ENCODE measurements at regions not wholly inside any gene's neighbourhood (a gene's known extent, or its start where the extent isn't known, plus 50 kb on each side); places are given as distances from the start of the nearest gene placed in this dataset.

DNA sequence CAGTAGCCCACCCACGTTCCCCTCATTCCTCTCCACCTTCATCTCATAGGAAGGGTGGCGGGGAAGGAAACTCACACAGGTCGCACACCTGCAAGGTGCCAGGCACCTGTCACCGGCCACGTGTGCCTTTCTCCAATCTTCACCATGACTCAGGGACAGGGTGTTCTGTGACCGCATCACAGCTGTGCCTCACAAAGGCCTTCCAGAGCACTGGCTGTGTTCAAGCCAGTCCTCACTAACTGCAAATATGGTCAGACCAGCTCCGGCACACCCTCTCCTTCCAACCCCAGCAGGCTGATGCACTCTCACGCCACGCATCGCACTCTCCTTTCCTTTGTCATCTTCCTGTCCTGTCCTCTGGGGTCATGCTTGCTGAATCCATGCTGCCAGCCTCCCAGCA, 415.9 kb downstream of the IRS2 start:
- no peak for DNase-seq (ENCODE audit: low spot score)

DNA sequence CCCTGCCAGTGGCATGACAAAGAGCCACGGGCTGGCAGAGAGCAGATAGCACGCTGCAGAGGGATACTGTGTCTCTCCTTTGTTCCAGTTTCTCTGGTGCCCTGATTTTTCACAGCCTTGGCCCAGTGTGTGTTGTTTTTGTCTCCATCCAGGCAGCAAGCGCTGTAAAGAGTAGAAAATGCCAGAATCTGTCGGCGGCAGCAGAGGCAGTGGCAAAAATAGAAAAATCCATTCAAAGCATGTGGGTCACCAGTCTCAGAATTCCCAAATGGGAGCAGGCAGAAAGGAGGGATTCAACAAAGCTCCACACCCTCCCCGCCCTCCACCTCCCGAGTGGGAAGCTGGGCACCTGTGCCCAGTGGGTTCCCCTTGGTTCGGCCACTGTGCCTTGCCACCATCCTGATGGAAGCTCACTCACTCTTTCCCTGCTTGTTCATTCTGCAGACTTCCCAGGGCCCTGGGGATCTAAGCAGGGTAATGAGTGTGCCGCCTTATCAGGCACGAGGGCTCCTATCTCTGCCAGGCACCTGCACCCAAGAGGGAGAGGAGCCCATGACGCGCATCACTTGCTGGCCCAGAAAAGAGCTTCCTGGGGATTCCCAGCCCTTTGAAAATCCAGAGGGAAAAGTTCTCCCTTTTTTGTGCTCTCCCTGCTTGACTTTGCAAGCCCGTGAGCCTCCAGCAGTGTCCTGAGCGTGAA, 416.9 kb downstream of the IRS2 start:
- DNase-seq (ENCODE audit: low spot score) = no peak

DNA sequence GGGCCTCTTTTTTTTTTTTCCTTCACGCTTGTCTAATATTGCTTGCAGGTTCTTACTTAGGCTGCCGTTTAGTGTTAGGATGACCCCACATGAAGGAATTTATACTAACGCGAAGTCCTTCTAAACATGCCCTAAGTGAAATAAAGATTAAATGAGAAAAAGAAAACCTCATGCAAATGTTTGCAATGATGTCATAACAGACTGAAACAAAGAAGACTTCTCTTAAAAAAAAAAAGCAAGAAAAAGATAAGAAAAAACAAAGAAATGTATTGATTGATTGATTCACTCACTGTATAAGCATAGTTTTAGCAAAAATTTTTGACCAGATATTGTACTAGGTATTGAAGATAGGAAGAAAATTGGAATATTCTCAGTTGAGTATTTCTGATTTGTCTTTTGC, 418.2 kb downstream of the IRS2 start:
- DNase-seq (ENCODE audit: low spot score) = no peak

DNA sequence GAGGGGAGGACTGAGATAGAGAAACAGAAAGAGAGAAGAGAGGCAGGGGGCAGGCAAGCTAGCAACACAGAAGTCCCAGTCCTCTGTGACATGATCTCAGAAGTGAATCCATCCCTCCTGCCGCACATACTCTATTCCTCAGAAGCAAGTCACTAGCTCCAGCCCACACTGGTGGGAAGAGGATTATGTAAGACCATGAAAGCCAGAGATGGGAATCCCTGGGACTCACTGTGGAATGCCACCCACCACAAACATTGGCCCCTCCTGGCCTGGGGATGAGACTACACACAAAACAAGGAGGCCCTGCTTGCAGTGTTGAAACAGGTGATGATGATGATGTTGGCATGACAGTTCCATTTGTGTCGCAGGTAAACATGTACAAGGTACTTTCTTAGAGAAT, 419.9 kb downstream of the IRS2 start:
- no peak for DNase-seq (ENCODE audit: low spot score)

DNA sequence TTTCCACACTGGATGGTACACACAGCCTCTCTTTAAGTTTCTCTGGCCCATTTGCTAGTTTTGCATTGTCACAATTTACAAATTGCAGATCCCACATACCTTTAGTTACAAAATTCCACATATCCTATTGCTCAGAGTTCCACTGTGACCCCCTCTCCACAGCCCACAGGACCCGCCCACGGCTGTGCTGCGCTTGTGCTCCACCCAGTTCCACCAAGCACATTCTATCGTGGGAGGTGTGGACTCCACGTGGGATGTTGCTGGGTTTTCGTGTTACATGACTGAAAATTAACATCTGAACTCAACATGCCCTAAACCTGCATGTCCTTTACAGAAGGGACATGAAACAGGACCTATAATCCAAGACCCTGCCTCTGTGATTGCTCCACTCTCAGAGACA, 423.0 kb downstream of the IRS2 start:
- DNase-seq (ENCODE audit: low spot score) = no peak

DNA sequence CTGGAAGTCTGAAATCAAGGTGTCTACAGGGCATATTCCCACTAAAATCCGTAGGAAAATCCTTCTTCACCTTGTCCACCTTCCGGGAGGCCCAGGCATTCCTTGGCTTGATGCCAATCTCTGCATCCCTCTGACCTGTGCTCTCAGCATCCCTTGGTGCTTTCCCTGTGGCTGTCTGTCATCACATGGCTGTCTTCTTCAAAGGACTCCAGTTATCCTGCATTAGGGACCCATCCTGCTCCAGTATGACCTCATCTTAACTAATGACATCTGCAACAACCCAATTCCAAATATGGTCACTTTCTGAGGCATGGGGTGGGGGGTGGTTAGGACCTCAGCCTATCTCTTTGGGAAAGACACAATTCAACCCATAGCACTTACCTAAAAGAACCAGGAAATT, 423.8 kb downstream of the IRS2 start:
- DNase-seq (ENCODE audit: low spot score) = no peak

DNA sequence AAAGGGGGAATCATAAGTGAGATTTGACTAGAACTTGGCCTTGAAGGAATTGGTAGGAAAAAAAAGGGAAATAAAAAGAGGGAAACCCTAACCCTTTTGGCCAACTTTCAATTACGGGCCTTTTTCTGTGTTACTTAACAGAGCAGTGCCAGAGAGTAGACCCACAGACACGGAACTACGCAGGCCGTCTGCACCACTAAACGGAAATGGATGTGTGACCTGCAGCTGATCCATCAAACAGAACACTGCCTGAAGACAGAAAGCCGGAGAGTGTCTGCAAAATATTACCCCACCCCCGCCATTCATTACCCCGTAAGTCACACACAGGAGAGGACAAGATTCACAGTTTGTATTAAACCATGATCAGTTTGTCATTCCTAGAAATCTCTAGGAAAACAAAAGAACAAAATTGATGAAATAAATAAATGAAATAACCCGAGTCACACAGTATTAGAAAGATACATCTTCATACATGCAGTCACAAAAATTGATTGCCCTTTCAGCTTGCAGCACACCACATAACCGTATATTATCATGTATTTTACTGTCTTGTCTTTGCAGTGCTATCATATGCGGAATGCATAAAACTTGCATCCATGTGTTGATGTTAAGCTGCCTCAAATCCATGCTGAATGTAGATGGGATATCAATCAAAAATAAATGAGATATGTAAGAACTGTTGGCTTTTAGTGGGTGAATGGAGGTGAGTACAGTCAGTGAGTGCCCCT, 424.7 kb downstream of the IRS2 start:
- DNase-seq (ENCODE audit: low spot score) = no peak

DNA sequence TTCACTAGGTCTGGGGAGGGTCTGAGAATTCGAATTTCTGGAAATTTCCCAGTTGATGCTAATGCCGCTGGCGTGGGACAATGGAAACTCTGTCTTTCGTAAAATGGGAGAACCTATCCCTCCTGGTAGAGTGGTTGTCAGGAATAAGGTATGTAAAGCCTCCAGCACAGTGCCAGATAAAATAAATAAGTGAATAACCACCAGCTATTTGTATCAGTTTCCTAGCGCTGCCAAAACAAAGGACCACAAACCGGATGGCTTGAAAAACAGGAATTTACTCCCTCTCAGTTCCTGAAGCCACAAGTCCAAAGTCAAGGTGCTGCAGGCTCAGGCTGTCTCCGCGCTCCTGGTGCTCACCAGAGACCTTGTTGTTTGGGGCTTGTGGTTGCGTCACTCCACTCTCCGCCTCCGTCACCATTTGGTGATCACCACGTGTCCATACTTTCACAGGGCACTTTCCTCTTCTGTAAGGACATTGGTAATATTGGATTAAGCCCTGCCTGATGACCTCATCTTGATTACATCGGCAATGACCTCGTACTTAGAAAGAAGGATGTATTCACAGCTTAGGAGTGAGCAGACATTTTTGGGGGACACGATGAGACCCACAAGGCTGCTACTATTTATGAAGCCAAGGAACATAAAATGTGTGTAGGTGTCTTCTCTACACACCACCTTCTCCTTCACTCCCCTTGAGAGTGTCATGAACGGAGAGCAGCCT, 428.5 kb downstream of the IRS2 start:
- no peak for DNase-seq (ENCODE audit: low spot score)

DNA sequence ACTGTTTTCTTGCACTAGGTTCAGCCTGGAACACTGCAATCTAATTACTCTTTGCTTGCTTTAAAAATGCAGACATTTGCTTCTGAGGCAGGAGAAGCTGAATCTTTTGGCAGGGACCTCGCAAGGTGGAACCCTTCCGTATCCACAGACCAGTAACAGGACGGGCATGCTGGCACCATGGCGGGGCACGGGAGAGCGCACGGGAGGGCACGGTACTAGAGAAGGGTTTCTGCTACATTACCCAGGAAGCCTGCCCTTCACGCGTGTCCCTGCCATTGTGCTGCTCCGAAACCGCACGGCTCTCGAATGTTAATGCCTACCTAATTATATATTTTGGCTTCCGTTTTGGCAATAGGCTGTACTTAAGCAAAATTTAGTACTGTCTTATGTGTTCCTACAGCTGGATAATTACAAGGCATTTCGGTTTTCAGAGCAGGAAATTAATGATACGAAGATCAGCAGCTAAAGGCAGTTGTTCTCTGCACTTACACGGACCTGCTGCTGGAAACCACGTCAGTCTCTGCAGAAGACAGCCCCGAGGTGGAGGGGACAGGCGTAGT, 430.4 kb downstream of the IRS2 start:
- no peak for DNase-seq (ENCODE audit: low spot score)

DNA sequence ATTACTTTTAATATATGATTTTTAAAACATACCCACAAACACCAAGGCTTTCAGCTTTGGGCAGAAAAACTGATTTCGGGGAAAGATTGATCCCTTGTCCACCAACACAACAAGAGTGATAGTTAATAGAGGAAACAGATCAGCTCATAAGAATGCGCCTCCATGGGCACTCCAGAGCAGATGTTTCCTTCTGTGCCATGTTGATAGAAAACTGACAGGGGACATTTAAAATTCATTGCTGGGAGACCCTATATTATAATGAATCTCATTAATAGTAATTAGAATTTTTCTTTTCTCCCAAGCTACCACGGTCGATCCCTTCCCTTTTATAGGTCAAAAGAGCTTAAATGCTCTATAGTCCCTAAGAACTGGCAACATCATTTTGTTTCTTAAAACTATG, 431.2 kb downstream of the IRS2 start:
- no peak for DNase-seq (ENCODE audit: low spot score)

DNA sequence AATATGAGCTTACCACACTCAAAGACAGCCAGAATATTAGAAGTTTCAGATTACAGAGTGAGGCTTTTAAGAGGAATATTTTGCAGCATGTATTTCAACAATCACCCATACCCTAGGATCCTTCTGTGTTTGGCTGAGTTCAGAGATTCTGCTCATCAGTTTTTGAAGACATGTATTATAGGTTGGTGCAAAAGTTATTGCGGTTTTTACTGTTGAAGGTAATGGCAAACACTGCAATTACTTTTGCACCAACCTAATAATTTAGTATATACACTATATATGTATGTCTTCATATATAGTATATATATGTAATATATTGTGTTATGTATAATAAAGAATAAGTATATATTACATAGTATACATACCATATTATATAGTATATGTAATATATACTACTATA, 435.1 kb downstream of the IRS2 start:
- no peak for DNase-seq (ENCODE audit: low spot score)

DNA sequence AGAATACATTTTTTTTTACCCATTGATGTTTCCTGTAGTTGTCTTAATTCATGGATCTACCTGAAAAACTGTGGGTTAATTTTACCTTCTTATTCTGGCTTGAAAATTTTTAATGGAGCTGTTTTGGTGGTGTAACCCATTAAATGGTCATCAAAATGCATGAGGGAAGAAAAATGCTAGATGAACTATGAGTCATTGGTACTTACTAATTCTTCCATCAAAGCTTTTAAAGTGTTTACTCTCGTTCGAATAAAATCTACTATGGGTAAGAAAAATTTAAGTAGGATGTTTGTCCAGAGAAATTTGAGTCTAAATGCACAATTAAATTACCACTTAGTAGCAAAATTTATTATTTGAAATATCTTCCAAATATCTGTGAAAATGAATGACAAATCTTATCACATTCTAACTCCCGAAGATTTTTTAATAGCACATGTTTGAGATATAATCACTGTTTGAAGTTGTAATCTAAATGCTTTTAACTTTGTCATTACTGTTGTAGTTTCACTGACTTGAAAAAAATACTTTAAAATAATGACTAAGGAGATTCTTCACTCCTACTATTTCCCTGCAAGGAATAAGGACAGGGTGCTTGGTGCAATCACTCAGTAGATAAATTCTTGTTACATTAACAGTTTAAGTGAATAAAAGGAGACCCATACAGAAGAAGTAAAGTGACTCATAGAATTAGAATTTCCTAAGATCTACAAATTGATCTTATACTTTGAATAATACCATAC, 437.7 kb downstream of the IRS2 start:
- no peak for DNase-seq (ENCODE audit: low spot score)

DNA sequence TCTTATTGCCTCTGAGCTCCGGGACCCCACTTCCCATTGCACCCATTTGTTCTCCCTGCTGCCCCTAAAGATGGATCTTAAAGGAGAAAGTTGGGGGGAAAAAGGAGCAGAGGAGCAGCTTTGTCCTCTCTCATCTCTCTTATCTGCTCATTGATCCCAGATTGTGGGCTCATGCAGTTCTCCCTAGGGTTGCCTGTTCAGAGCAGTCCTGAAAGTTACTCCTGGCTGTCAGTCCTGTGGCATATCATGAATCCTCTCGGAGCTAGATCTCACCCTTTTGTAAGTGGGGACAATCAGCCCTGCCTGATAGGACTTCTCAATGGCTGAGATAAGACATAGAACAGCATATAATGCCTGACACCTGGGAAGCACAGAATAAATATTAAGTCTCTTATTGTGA, 440.3 kb downstream of the IRS2 start:
- no peak for DNase-seq (ENCODE audit: low spot score)

DNA sequence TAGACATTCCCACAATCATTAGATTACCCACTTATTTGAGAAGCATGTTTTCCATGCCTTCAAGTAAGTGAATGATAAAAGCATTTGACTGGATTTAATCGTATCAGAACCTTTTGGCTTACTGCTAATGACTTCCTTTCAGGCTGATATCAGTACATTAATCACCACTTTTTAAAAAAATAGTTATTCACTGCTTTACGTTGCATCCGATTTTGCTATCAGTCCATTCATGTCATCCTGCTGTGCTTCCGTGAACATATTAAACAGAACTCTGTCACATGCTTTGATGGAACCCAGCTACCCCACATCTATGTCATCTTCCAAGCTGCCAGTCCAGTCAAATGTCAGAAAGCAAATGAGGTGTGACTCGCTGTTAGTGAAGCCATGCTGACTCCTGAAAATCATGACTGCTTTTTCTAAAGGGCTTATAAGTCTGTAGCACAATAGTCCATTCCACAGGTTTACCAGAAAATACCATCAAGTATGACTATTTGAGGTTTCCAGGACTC, 440.9 kb downstream of the IRS2 start:
- no peak for DNase-seq (ENCODE audit: low spot score)

DNA sequence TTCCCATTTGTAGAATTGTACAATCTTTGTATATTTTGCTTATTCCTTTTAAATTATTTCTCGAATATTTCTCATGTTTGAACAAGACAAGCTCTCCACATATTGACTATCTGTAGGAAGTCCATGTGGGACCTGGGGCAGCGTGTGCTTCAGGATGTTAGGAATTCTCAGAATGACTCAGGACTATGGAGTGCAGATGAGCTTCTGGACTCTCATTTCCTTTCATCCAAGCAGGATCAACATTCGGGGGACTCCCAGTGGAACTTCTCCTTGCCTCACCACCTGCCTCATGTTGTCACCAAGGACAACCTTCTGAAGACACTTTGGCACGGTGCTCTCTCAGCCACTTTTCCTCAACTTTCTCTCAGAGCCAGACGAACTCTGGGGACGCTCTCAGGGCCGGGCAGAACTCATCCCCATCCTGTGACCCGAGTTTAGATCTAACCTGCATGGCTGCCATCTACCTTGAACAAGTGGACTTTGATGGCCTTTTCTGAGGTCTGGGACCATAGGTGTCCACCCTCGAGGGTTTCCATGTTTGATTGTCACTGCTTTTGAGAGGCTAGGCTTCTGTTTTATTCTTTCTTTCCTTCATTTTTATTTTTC, 441.7 kb downstream of the IRS2 start:
- DNase-seq (ENCODE audit: low spot score) = no peak

DNA sequence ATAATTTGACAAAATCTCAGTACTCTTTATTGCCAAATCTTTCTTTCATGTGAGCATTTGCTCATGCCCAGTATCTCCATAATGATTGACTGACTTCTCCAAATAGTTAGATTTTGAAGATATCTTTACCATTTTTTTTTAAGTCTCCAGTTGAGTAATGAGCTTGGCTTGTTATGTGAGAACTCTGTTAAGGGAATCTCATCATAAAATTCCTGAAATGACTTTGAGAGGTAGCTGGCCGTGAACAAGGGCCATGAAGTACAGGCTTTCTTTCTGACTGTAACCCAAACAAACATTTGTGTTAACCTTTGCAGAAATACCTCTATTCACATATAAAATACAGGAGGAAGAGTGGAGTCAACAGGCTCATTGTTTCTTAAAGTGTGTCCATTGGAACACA, 449.7 kb downstream of the IRS2 start:
- DNase-seq (ENCODE audit: low spot score) = peak; percentile 3

DNA sequence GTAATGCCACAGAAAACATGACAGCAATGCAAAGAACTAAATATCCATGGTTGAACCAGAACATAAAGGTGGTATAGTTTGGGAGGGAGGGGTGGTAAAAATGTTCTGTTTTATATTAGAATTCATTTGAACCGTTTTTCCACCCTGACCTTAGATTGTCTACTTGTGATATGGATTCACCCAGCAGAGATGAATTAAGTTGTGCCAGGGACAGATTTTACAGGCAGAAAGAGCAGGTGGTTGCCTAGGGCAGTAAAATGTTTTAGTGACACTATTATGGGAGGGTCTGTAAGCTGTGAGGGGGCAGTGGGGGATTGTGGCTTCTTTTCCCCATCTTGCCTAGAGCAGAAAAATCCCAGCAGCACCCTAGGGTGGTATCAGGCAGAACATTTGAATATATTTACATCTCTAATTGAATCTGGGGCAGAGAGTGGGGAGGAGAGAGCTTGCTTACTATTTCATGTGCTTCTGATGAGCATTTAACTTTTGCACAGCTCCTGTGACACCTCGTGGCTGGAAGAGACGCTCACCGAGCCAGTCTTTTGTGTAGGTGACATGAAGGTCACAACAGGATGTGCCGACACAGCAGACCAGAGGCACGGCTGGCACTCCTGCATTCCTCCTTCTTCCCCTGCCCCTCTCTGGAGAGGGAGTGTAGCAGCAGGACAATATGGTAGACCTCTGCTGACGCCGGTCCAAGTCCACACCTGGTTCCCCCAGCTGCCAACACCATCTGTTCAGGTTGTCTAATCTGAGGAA, 452.3 kb downstream of the IRS2 start:
- DNase-seq (ENCODE audit: low spot score) = no peak

DNA sequence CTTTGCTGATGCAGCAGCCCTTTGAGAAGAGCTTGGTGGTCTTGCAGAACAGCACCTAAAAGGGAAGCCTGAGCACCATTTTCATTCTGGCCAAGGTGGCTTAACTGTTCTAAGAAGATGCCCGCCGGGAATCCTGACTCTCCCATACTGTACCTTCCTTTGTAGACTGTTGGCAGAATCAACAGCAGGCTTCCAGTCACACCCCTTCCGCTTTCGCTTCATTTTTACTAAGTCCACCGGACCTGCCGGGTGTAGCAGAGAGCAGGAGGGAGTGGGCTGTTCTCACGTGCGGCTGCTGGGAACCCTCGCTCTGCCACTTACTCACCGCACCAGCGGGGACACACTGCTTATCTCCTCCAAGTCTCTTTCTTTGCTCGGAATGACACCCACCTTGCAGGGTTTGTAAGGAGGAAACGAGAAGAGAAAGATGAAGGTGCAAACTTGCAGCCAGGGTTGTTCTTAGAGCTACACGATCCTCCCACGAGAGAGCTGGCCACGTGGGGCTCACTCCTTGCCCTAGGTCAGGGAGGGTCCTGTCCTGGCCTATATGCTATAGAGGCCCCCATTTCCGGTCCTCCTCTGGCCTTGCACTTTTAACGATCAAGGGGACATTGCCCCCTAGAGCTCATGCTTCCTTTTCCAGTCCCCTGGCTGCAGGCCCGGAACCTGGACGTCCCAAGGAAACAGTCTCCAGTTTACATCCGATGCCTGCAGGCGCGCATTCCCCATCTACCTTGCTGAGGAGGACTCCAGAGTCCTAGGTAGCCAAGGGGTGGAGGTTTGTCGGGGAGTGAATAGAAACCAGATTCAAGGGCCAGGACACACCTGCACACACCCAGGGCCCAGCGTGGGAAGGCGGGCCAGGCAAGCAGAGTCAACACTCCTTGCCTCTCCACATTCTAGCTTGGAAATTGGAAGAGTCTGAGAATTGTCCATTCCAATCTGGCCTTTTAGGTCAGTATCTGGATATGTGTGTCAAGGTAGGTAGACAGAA, 453.6 kb downstream of the IRS2 start:
- no peak for DNase-seq (ENCODE audit: low spot score)

DNA sequence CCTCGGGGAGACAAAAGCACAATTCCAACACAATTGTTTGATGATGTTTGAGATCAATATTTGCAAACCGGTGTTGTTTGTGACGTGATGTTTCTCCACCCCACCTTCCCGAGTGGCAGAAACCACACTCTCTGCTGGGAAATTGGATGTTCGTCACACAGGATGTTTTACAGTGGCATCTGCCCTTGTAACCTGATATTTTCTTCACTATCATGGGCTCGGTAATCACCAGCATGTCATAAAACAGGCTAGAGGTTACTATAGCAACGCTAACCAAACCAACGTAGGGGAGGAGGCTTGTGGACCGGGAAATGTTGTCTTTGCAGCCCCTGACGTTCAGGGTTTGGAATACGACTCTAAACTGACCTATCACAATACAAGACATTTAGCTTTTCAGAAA, 454.5 kb downstream of the IRS2 start:
- peak; percentile 60 for DNase-seq (ENCODE audit: low spot score)

All from umbilical cord (tissue), 1 donor.